ENCODE measurements at regions not wholly inside any gene's neighbourhood (a gene's known extent, or its start where the extent isn't known, plus 50 kb on each side); places are given as distances from the start of the nearest gene placed in this dataset.

DNA sequence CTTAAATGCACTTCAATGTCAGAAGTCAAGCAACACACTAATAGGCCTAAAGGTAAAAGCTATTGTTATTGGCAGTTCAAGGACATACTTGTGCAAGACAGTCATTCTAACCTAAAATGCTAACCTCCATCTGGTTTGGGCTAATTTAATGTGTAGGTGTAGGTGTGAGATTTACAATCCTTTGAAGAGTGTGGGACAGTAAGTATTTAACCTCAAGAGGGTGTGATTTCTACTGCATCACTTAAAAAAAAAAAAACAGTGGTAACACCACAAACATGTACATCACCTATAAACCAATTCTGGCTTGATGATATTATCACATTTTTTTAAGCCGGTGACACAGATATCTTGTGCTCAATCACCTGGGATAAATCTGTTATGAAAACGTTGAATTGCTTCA is 127.5 kb upstream of the MEF2C start:
- Histone ChIP-seq H3K9me3 (ENCODE audit: insufficient read depth in 2 of 2, low read depth in 1 of 2, low read length in 1 of 2) (no peaks in the 10 kb centered on the region), H2AFZ (ENCODE audit: low read length) (no peak overlapping the region), H2BK12ac (ENCODE audit: low read depth, low read length) (no peak overlapping the region), H4K20me1 (replicated peaks in 1 of 2; ENCODE audit: control insufficient read depth in 1 of 2, insufficient read depth in 2 of 2, low read length in 2 of 2) (no peaks in the 10 kb centered on the region), H2BK5ac (ENCODE audit: low read depth, low read length) (no peak overlapping the region), H4K8ac (ENCODE audit: extremely low read depth, insufficient read depth, low read length) (no peak overlapping the region), H3K14ac (ENCODE audit: insufficient read length) (no peak overlapping the region), H3K18ac (ENCODE audit: extremely low read depth, low read length) (no peak overlapping the region), H3K56ac (replicated peaks; ENCODE audit: insufficient read length, low read depth, low read length) (no peak overlapping the region), H2BK15ac (ENCODE audit: low read length) (no peak overlapping the region), H3K4me1 (replicated peaks in 1 of 4; ENCODE audit: control insufficient read depth in 3 of 4, insufficient read depth in 4 of 4, low read length in 3 of 4) (peaks cover 0 to 4% (median 3%) of the 10 kb centered on the region in 4 experiments; a peak in 2 of 7 replicates), H3K9ac (replicated peaks in 1 of 4; ENCODE audit: extremely low read depth in 1 of 4, low read depth in 3 of 4, low read length in 3 of 4) (no peak overlapping the region), H2BK20ac (ENCODE audit: low read length) (no peak overlapping the region), H4K5ac (ENCODE audit: insufficient read length, low read depth, low read length) (no peak overlapping the region), H3K36me3 (ENCODE audit: control insufficient read depth in 2 of 4, insufficient read depth in 4 of 4, low read length in 3 of 4) (no peaks in the 10 kb centered on the region), H3K4me3 (ENCODE audit: extremely low read depth in 1 of 4, insufficient read depth in 2 of 4, low read depth in 3 of 4, low read length in 4 of 4) (no peak overlapping the region), H3K79me1 (ENCODE audit: low read depth, low read length) (no peaks in the 10 kb centered on the region), H2BK120ac (replicated peaks; ENCODE audit: low read depth, low read length) (no peak overlapping the region), H3K23me2 (ENCODE audit: low read depth, low read length) (no peaks in the 10 kb centered on the region), H3K23ac (ENCODE audit: insufficient read length) (no peak overlapping the region), H3K4me2 (ENCODE audit: insufficient read depth in 1 of 2, low read depth in 2 of 2, low read length in 2 of 2) (no peak overlapping the region), H3K27me3 (replicated peaks in 1 of 4; ENCODE audit: control insufficient read depth in 3 of 4, extremely low read depth in 1 of 4, insufficient read depth in 3 of 4, low read length in 3 of 4) (no peaks in the 10 kb centered on the region), H2AK5ac (ENCODE audit: low read depth, low read length) (no peak overlapping the region), H3K27ac (ENCODE audit: low read depth, low read length) (no peak overlapping the region), H4K91ac (replicated peaks; ENCODE audit: insufficient read length, low read length) (no peak overlapping the region), H3K4ac (replicated peaks; ENCODE audit: insufficient read length, low read depth, low read length) (no peak overlapping the region), H3K79me2 (ENCODE audit: control insufficient read depth in 1 of 2, insufficient read depth in 2 of 2, low read length in 2 of 2) (no peaks in the 10 kb centered on the region)
- ChIA-PET POLR2A (ENCODE audit: partially characterized antibody) (no interaction called here), CTCF (ENCODE audit: partially characterized antibody) (no interaction called here)
- no peak for FAIRE-seq
- WGBS, 2 experiments (ENCODE audit: extremely low coverage in 1 of 2, insufficient coverage in 1 of 2, insufficient read length in 1 of 2, insufficient replicate concordance in 2 of 2, low coverage in 1 of 2, low lambda C conversion rate in 2 of 2, missing lambda C conversion rate in 1 of 2) = 82% methylated on average over 2 of the region's 2 CpGs; no CpG with 5 or more reads in 1 of the 2 experiments
- no peak for DNase-seq (ENCODE audit: low read depth in 1 of 2, low spot score in 2 of 2)
- TF ChIP-seq SIX5 (IDR thresholded peaks at IDR 0.05; ENCODE audit: low read depth, low read length) (no peak), CTBP2 (IDR thresholded peaks at IDR 0.05; ENCODE audit: borderline replicate concordance, insufficient read depth, insufficient read length, low read length) (no peak), TAF7 (optimal IDR thresholded peaks at IDR 0.05; ENCODE audit: borderline replicate concordance, low read depth, low read length) (no peak), RXRA (IDR thresholded peaks at IDR 0.05; ENCODE audit: insufficient read depth, low read depth, low read length) (no peak), BACH1 (IDR thresholded peaks at IDR 0.05; ENCODE audit: low read length) (no peak), CBX8 (IDR thresholded peaks at IDR 0.05; ENCODE audit: borderline replicate concordance, low read depth, low read length) (no peak), HDAC6 (IDR thresholded peaks at IDR 0.05; ENCODE audit: low read depth, low read length) (no peak), JUN (IDR thresholded peaks at IDR 0.05; ENCODE audit: low read depth, low read length) (no peak)
